ENCODE measurements at regions not wholly inside any gene's neighbourhood (a gene's known extent, or its start where the extent isn't known, plus 50 kb on each side); places are given as distances from the start of the nearest gene placed in this dataset.

DNA sequence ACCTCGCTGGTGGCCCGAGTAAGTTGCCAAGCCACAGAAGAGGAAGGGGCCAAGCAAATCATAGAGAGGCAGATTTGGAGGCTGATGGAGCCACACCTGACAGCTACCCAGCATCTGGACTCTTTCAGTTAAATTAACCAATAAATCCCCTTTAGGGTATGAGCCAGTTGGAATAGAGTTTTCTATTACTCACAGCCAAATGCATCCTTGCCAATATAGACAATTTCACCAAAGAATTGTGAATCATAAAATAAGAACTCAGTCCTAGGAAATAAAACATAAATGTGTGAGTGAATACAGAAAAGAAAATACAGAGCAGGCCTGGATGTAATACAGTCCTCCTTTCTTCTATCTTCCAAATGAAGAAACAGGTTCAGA is 161.6 kb upstream of the ANKRD28 start:
- peak; percentile 9 for DNase-seq (ENCODE audit: low read depth)
- no peak overlapping the region for H3K4me3 ChIP-seq (ENCODE audit: low read depth, low read length)
- TF ChIP-seq, protein P1, sequence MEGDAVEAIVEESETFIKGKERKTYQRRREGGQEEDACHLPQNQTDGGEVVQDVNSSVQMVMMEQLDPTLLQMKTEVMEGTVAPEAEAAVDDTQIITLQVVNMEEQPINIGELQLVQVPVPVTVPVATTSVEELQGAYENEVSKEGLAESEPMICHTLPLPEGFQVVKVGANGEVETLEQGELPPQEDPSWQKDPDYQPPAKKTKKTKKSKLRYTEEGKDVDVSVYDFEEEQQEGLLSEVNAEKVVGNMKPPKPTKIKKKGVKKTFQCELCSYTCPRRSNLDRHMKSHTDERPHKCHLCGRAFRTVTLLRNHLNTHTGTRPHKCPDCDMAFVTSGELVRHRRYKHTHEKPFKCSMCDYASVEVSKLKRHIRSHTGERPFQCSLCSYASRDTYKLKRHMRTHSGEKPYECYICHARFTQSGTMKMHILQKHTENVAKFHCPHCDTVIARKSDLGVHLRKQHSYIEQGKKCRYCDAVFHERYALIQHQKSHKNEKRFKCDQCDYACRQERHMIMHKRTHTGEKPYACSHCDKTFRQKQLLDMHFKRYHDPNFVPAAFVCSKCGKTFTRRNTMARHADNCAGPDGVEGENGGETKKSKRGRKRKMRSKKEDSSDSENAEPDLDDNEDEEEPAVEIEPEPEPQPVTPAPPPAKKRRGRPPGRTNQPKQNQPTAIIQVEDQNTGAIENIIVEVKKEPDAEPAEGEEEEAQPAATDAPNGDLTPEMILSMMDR (IDR thresholded peaks at IDR 0.05; ENCODE audit: insufficient read depth, low read depth, low read length), result no peak

DNA sequence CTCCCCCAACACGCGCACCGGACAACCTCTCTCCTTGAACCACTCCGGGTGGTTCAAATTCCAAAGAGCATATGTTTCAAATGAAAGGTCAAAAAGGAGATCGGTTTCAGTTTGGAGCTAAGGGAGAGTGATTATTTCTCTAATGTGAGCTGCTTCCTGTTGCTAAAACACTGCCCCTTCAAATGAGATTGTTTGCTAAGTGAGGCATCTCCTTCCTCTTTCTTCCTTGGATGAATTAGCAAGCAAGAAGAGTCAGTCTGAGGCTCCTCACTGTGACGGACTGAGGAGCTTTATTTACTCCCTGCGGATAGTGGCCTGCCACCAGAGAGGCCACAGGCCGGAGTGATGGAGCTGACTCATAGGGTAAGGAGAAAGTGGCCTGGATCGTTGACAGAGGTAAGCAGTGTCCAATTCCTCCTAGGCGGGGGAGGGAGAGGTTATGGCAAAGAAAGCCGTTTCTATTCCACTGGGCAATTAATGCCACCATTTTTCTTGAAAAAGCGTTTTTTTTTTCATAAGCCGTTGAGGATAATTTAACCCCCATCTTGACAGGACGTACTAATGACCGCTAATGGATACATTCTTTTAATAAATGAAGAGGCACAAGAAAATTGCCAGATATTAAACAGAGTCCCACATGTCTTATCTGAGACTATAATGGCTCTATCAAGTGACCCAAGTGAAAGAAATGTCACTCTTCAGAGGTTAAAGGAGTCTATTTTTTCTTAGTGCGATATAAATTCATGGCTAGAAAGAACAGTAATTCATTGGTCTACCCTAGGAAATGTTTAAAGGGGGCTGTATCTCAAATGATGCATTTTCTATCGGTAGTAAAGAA is 167.0 kb upstream of the ANKRD28 start:
- TF ChIP-seq, protein P1 (IDR thresholded peaks at IDR 0.05; ENCODE audit: insufficient read depth, low read depth, low read length), result no peak
- peak; percentile 52 for DNase-seq (ENCODE audit: low read depth)
- H3K4me3 ChIP-seq (ENCODE audit: low read depth, low read length), result peak overlapping the region; percentile 6

DNA sequence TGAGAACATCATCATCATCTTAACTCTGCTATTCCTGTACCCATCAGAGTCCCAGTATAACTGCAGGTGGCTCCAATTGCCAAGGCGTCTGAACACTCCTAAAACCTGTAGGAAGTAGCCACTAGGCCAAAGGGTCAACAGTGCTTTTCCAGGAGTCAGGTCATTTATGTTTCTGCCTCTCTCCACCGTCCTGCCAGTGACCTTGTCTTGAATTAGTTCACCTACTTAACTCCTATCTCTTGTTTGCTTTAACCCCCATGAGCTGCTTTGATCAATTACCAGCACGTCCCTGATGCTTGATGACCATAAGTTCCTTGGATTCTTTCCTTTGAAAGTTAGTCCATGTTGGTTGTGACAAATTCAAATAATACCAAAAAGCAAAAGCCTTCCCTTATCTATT is 169.8 kb upstream of the ANKRD28 start:
- no peak overlapping the region for H3K4me3 ChIP-seq (ENCODE audit: low read depth, low read length)
- TF ChIP-seq, protein P1 (IDR thresholded peaks at IDR 0.05; ENCODE audit: insufficient read depth, low read depth, low read length), result no peak
- DNase-seq (ENCODE audit: low read depth), result no peak

DNA sequence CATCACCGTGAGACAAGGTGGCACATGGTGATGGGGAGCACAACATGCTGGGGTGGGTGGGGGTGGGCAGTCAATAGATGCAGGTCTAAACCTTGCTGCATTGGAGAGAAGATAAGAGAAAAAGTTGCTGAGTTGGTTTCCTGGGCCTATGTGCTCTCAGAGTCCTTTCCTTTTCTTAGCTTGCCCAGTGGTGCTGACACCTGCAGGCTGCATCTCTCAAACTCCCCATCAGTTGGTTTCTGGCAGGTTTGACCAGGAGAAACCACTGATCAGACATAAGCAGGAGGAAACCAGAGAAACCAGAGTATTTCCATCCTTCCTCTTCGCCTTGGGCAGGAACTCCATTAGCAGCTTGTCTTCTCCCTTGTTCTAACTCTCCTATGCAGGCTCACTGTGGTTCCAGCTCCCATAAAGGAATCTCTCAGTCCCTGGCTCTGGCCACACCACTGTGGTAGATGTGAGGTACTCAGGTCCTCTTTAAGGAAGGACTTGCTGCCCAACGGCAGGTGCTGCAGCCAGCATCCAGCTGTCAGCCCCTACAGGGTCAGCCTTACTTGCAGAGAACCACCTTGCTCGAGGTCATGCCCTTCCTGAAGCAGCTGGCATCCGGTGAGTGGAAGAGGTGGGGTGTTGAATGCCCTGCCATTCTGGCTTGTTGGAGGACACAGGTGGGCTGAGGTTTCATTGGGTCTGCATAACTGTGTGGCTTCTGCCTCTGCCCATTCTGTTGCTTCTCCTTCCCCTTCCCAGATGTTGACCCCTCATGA is 172.3 kb upstream of the ANKRD28 start:
- TF ChIP-seq, protein P1 (IDR thresholded peaks at IDR 0.05; ENCODE audit: insufficient read depth, low read depth, low read length), result no peak
- no peak for DNase-seq (ENCODE audit: low read depth)
- H3K4me3 ChIP-seq (ENCODE audit: low read depth, low read length), result no peak overlapping the region

DNA sequence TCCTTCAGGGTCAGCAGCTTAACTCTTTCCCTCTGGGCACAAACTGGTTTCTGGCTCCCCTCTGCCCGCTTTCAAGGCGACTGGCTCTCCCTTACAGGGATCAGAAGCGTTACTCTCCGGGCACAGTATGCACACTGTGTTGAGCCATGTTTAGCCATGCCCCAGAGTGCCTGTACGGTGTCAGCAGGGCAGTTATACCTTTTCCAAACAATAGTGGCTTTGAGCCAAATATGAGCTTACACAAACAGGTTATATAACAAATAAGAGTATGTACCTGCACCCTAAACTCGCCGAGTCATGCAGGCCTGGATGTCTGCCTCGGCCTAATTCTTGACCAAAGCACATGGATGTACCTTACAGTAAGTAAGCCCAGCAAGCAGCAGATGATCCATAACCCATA is 175.6 kb upstream of the ANKRD28 start:
- DNase-seq (ENCODE audit: low read depth), result no peak
- TF ChIP-seq, protein P1 (IDR thresholded peaks at IDR 0.05; ENCODE audit: insufficient read depth, low read depth, low read length), result no peak
- no peak overlapping the region for H3K4me3 ChIP-seq (ENCODE audit: low read depth, low read length)

DNA sequence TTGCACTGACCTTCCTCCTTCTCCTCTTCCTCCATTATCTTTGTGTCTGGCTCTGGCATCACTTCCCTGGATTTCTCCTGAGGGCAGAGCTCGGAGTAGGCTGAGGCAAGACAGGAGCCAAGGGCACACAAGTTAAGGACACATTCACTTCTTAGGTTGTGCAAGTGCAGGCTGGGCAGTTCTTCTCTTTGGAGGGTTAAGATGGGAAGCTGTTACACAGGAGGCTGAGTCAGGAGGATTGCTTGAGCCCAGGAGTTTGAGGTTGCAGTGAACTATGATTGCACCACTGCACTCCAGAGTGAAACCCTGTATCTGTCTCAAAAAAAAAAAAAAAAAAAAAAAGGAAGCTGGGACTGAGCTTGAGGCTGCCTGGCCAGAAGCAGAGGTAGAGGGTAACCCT is 176.2 kb upstream of the ANKRD28 start:
- no peak overlapping the region for H3K4me3 ChIP-seq (ENCODE audit: low read depth, low read length)
- no peak for DNase-seq (ENCODE audit: low read depth)
- TF ChIP-seq, protein P1 (IDR thresholded peaks at IDR 0.05; ENCODE audit: insufficient read depth, low read depth, low read length), result no peak

Data from fibroblast of villous mesenchyme (primary cell).